Hematopoietic multipotent progenitor cell treated with erythropoietin and hydrocortisone succinate and interleukin-3 and kit ligand, for 8 days (in vitro differentiated cells): ENCODE measurements at regions not wholly inside any gene's neighbourhood (a gene's known extent, or its start where the extent isn't known, plus 50 kb on each side); places are given as distances from the start of the nearest gene placed in this dataset.

Experiments used
- DNase-seq: peaks from one replicate; pipeline ENCODE4 v3.0.0-alpha.2; 2015

DNA sequence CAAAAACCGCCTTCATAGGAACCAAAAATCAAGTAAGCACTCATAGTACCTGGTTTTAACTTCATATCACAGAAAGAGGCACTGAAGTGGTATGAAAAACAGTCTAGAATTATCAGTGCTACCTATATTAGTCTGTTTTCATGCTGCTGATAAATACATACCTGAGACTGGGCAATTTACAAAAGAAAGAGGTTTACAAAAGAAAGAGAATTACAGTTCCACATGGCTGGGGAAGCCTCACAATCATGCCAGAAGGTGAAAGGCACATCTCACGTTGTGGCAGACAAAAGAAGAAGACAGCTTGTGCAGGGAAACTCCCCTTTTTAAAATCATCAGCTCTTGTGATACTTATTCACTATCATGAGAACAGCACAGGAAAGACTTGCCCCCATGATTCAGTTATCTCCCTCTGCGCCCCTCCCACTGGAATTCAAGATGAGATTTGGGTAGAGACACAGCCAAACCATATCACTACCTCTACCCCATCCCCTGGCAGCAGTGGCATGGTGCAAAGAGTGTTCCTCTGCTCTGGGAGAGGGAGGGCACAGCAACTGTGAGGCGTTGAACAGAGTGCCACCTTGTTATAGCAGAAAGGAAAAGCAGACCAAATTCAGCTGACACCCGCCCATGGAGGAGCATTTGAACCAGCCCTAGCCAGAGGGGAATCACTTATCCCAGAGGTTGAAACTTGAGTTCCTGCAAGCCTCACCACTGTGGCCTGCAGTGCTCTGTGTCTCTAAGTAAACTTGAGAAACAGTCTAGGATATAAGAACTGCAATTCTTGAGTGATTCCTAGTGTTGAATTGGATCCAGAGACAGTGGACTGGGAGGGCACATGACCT lies 61.9 kb upstream of the PTPRZ1 start:
- DNase-seq: no peak

DNA sequence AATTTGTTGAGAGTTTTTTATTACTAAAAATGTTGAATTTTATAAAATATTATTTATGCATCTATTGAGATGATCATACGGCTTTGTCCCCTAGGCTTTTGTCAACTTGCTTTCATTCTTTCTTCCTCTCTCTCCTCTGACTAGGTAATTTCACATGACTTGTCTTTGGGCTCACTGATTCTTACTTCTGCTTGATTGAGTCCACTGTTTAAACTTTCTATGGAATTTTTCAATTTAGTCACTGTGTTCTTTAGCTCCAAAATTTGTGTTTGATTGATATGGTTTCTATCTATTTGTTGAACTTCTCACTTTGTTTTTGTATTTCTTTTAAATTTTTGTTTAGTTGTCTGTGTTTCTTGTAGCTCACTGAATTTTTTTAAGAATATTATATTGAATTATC lies 65.9 kb upstream of the PTPRZ1 start:
- DNase-seq: no peak

DNA sequence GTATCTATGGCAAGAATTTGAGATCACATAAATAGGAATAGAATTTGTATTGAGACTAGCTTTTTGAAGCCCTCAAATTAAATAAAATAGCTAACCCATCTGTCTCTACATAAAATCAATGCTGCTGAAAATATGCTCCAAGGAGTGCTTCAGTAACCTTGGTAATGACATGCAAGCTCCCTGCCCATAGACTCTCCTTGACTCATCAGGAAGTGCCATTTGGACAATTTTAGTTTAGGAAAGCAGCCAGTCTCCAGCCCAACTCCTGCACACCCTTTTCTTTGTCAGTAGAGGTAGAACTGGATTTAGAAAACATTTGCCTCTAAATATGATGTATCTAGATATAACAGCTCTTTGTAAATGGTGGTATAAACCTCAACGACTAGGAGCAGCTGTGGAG lies 69.9 kb upstream of the PTPRZ1 start:
- DNase-seq: no peak

DNA sequence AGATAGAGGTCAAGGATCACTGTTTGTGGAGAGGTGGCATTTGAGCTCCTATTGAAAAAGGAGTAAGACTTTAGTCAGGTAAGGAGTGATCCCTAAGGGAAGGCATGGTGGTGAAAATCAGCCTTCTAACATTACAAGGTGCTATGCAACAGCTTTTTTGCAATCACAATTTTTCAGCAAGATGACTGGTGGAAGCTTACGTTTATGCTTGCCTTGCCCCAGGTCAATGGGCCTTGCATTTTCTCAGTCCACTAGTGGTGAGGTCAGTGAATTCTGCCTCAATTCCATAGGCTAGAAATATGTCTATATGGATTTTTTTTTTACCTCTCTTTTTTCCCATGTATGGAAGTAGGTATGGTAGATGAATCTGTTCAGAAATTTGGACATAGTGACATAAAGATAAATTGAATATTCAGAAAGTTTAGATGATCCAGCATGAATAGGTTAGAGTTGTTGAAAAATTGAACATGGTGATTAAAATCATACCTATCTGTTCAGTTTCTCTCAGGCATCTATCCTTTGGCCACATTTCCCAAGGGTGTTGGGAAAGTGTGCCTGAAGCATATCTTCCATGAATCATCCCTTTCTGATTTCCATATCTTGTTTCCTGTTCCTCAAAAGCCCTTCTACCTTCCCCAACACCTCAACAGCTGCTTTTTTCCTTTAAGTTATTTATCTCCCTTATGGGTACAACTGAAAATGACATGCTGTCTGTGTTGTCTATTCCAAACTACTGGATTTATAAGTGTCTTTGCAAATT lies 71.9 kb upstream of the PTPRZ1 start:
- DNase-seq: no peak

DNA sequence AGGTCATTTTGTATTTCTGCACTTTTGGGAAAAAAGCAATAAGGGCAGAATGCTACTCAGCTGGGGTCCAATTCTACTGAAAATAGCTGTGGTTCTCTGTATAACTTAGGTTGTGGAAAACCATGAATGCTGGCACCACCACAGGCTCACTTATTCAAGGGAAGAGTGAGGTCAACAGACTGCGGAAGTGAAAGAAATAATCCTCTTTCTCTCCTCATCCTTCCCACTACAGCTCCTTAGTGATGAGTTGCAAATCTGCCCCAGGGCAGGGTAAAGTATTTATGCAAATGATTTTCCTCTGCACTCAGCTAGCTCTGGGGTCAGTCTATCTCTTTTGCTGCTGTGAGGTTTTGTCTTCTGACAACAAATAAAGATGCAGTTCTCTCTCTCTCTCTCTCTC lies 74.1 kb upstream of the PTPRZ1 start:
- DNase-seq: no peak

DNA sequence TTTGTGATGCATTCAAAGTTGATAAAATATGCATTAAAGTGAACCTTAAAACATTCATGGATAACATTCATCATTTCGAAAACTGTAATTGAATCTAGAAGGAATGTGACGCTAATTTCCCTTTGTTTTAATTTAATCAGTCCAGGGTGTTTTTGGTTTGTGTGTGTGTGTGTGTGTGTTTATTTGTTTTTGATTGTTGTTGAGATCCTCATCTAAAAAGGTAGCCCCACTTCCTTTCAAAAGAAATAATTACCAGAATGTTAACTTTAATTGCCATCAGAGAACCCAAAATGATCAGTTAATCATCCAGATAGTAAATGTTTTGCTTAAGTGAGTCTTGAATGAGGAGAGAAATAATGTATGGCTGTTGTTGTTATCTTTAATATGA lies 74.5 kb upstream of the PTPRZ1 start:
- DNase-seq: no peak

DNA sequence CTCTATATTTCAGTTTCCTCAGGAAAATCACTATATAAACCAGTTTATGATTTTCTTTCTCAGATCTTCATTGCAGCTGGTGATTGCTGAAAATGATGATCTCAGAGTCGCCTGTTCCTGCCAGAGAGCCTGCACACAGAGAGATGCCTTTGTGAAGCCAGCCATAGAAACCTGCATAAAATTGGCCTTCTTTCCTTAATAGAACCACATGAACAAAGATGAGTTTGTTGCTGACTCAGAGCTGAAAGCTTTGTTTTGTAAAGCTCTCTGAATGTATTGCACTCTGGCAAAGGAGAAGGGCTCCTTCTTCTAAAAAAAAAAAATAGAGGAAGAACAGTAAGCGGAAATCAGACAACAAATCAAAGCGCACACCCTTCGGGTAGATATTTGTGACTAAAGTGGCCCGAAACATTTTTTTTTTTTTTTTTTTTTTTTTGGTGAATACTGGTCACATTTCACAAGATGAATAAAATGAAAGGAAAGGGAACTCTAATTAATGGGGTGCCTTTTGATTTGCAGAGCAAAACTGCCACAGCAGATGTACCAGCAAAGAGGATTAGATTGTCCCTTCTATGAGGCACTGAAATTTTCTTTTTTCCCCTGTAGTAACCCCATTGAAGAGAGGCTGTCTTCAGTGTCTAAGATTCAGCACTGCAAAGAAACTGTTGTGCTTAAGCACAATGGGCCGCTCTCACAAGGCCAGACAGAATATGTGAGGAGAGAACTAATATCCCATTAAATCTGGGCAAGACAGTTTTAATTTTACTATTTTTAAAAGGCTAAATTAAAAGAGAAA lies 75.1 kb upstream of the PTPRZ1 start:
- DNase-seq: no peak

DNA sequence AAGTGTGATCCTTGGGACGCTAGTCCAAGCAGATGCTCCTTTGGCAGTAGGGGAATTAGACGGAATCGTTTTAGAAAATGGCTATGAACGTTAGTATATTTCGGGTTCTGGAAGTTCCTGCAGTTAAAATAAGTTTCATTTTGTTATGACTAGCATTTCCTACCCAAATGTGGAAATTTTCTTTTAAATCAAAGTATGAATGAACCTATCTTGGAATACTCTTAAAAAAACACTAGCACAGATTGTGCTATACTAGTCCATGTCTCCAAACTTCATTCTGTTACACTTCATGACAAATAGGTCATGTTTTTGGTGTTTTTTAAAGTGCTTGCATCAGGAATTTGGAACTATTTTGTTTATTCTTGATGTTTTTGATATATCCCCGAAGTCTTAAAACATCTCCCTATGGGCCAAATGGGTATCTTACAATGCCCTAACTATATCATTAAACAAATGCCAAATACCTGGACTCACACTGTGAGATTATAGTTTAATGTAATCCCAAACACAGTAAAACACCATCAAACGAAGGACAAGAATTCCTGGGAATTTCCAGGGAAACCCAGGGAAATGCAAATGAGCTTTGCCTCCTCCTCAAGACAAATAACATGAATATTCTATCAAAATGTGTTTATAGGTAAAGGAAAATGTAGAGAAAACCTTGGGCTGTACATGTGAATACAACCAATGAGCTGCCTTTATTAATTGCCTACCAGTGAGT lies 75.9 kb upstream of the PTPRZ1 start:
- no peak for DNase-seq

DNA sequence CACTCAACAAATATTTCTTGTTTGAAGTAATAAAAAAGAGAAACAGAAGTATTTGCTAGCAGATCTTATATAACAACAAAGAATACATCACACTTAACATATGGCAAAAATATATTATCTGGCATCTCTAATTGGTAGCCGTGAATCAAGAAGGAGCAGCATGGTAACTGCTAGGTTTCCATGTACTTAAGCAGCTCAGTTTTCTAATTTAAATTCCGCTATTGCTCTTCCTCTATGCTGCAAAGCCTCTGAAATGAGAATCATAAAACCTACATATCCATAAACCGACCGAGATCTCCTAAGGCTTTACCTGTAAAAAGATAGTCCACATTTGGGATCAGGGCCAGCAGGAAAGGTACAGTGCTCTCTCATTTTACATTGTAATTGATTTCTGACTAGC lies 76.6 kb upstream of the PTPRZ1 start:
- DNase-seq: no peak

DNA sequence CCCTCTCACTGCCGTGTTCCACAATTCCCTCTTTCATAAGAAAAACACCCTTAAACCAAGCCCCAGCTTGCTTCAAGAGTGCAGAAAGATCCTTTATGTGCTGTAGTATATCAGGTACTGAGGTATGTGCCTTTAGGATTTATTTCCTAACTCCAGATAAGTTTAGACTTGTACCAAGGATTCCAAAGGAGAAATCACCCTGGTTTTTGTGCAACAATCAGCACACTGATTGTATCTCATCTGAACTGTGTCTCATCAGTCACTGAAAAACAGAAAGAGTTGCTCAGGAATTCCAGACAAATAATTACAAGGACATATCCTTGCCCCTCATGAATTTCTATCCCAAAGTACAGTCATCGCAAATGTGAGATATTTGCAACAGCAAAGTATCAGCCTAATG lies 77.2 kb upstream of the PTPRZ1 start:
- DNase-seq: no peak

DNA sequence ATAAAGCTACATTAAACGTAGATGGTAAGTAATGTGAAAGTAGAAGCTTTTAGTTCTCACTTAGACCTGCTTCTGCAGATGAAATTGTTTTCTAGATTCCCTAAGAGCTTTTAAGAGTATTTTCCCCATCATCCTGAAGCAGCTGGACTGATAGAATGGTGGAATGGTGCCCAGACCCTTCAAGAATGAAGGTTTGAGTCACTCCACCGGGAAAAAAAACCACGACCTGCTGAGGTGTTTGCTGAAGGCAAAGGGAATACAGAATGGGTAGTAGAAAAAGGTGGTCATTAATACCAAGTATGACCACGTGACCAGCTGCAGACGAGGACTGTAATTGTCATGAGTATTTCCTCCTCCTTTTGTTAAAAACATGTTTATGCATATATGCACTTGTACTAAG lies 79.2 kb upstream of the PTPRZ1 start:
- no peak for DNase-seq

DNA sequence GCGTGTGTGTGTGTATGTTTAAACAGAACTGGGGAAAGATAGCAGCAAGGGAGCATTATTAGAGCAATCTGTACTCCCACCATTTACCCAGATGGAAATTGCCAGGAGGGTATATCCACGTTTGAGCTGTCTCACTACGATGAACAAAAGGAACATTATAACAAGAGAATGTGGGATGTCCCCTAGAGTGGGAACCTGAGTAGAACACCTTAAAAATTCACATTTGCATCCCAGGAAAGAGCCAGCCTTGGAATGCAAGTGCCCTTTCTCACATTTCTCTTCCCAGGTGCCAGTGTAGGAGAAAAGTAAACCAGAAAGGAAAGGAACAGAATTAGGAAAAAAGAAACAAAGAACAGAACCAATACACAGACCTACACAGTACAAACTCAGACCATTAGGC lies 95.3 kb upstream of the PTPRZ1 start:
- DNase-seq: no peak

DNA sequence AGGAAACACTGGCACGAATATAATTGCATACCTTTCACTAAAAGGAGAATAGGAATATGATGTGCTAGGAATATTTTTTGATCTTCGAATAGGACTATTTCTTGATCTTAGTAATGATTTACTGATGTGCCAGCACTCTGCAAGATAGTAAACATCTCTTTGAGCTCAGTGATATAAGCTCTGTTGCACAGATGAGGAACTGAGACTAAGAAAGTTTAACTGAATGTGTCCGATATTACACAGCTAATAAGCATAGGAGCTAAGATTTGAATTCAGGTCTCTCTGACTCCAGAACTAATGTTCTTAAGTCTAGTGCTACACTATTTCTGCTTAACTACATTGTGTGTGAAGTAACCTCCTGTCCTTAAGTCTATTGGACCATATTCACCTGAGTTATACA lies 98.4 kb upstream of the PTPRZ1 start:
- DNase-seq: no peak

DNA sequence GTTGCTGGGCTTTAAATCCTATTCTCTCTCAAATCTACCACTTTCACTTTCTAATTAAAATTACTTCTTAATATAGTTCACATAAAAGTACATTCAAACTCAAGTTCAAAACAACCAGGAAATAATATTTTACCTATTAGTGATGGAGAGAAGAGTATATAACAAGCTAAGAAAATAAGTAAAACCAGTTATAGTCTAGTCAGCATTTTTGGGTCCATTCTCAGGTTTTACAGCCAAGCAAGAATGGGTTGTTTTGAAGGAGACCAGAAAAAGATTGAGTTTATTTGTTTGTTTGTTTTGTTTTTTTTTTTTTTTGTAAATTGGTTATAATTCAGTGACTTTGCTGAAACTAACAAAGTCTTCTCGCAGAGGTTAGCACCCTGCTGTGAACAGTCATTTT lies 106.3 kb upstream of the PTPRZ1 start:
- DNase-seq: no peak

DNA sequence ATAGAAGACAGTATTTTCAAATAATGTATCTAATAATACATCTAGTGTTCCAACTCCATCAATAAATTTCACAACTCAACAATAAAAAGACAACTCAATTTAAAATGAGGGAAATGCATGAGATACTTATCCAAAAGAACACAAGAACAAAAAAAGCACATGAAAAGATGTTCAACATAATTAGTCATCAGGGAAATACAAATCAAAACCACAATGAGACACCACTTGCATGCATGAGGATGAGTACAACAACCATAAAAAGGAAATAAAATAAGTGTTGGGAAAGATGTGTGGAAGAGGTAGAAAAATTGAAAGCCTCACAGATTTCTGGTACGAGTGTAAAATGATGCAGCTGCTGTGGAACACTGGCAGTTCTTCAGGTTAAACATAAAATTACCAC lies 111.6 kb upstream of the PTPRZ1 start:
- DNase-seq: no peak

DNA sequence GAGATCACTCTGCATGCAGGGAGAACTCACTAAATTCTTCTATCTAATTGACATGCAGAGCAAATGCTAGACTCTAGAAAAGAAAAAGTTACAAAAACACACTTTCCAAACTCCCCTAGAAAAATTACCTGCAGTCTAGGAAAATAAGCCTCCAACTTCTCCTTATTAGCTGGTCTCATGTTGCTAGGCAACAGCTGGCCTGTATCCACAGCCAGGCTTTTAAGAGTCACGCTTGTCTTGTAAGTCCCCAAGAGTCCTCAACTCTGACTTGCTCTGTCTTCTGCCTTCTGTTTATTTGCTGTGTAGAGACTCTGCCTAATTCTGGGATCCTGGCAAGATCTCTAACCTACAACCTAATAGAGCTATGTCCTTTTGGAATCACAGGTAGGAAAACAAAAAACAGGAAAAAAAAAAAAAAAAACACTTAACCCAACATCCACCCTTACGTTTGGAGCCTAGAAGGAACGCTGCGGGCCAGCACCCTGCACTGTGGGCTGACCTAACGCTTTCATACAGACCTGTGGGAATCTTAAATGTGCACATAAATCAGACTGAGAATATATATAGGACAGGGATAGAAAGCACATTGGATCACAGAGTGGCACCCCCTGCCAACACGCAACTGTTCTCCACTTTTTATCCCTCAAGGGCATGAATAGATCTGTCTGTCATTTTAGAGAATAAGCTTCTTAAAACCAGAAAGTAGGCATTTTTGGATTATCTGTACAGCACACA lies 117.0 kb upstream of the PTPRZ1 start:
- DNase-seq: no peak

DNA sequence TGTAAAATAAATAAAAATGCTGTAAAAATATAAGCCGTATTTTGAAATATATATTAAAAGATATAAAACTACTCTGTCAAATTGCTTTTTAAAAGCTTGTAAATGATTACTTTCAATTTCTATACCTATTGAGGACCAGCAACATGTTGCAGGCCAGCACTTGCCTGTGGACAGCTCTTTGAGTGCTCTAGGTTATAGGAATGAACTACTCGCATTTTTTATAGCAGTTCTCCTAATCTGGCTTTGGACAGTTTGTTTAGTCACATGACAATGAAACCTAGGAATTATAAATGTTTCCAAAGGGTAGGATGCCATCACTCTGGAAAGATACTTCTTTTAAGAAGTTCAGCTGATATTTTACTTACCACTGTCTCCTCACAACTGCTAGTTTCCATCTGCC lies 117.7 kb upstream of the PTPRZ1 start:
- no peak for DNase-seq

DNA sequence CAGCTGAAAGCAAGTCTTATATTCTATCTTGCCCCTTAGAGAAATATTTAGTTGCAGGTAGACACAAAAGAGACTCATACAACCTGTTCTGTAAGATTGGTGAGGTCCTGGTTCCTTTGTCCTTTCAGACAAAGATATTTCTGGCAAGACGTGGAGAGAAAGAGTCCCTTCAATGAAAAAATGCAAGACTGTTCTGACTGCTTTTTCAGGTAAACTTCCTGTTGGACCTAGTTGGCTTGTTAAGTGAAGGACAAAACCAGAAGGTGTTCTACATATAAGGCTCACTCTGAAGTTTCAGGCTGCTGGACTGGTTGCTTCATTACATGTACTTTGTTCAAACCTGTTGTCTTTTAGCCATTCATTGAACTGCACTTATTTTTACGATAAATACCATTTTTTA lies 119.0 kb upstream of the PTPRZ1 start:
- no peak for DNase-seq

DNA sequence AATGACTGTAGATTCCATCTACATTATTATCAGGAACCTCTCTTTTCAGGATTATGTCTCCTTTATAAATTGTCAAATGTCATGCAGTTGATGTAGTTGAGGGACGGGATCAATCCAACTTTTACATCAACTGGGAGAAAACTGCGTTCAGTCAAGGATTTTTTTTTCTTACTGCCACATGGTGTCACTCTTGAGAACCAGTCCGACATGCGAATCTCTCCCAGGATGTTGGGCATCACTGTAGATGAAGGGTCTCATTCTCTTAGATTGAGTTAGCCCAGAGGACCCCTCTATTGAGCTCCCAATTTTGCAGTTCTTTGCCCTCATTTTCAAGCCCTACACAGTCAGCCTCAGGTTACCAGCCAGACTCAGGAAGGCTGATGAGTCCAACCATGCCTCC lies 120.3 kb upstream of the PTPRZ1 start:
- no peak for DNase-seq

DNA sequence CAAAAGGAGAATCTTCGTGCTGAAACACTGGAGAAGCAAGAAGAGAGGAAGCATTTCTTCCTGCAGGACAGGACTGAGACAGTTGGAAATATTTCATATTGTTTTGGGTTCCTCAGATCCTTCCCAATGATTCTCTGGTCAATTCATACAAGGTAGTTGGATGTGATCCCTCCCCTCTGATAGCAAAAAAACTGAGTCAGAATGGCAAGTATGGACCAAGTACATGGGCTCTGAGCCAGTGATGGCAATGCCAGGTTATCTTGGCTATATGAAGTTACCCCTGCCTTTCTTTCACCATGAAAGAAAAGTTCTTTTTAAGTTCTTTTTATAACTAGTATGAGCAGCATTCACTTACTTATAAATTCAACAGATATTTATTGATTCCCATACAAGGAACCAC lies 124.4 kb upstream of the PTPRZ1 start:
- DNase-seq: no peak

DNA sequence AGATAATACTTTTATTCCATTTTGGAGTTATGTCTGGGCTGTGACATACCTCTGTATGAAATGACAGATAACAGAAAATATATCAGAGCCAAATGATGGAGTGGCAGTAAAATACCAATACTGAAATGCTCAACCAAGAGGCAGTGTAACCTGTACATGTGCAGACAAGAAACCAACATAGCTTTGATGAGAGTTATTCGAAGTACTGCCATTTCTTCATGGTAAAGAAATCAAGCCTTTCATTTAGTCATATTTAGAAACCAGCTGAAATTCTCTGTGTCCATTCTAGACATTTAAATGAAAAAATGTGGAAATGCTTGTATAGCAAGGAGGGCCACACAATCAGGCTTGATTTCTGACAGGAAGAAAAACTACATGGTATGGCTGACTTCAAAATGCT lies 127.1 kb upstream of the PTPRZ1 start:
- DNase-seq: no peak

DNA sequence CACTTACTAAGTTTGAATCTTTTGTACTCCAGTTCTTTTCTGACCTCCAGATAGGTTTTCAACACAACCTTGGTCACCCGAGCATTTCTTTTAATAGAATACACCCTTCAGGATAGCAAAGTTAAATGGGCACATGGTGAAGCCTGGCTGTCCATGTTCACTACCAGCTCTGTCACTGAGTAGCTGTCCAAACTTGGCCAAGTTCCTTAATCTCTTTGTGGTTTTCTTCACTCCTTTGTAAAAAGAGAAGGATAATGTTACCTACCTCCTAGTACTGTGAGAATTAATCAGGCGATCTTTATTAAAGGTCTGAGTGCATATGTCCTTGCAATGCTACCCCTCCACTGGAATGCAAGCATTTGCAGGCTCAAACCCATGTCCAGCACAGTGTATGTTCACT lies 128.1 kb upstream of the PTPRZ1 start:
- no peak for DNase-seq
